Osteoblast (primary cell): ENCODE measurements at regions not wholly inside any gene's neighbourhood (a gene's known extent, or its start where the extent isn't known, plus 50 kb on each side); places are given as distances from the start of the nearest gene placed in this dataset.

Source experiments
- DNase-seq: peaks from one replicate; pipeline ENCODE4 v3.0.0; 2011; ENCODE audit warnings: low spot score, mixed read lengths; ENCODE audit not compliant: insufficient read length; ENCODE audit errors: missing footprints
- H2AFZ ChIP-seq: 2 replicates; pipeline ENCODE4 v1.6.0; 2011; ENCODE audit warnings: mild to moderate bottlenecking, low read length
- H3K27ac ChIP-seq: 2 replicates; pipeline ENCODE4 v1.5.1; 2011; ENCODE audit warnings: mild to moderate bottlenecking, low read depth, low read length, moderate library complexity
- H3K27me3 ChIP-seq: 2 replicates; pipeline ENCODE4 v1.6.0; 2012; ENCODE audit warnings: mild to moderate bottlenecking, control low read depth, inconsistent platforms, low read length, moderate library complexity; ENCODE audit not compliant: insufficient read depth
- H3K36me3 ChIP-seq: 2 replicates; pipeline ENCODE4 v1.5.1; 2011; ENCODE audit warnings: mild to moderate bottlenecking, low read length, control low read depth, moderate library complexity; ENCODE audit not compliant: insufficient read depth
- H3K4me1 ChIP-seq: 2 replicates; pipeline ENCODE4 v1.5.1; 2011; ENCODE audit warnings: mild to moderate bottlenecking, low read length, control low read depth, moderate library complexity; ENCODE audit not compliant: insufficient read depth
- H3K4me2 ChIP-seq: 2 replicates; pipeline ENCODE4 v1.6.0; 2011; ENCODE audit warnings: mild to moderate bottlenecking, low read length; ENCODE audit not compliant: insufficient read depth
- H3K4me3 ChIP-seq: fragments of 200-600 bp; sonication (generic); 3 replicates; pipeline ENCODE4 v1.5.1; 2012; ENCODE audit warnings: mild to moderate bottlenecking, low read length, inconsistent platforms; ENCODE audit not compliant: insufficient read depth
- H3K79me2 ChIP-seq: 2 replicates; pipeline ENCODE4 v1.6.0; 2012; ENCODE audit warnings: mild to moderate bottlenecking, low read length, control low read depth, inconsistent platforms; ENCODE audit not compliant: insufficient read depth
- H3K9me3 ChIP-seq: 2 replicates; pipeline ENCODE4 v1.5.1; 2011; ENCODE audit warnings: low read depth, low read length, control low read depth
- H4K20me1 ChIP-seq: 2 replicates; pipeline ENCODE4 v1.6.0; 2012; ENCODE audit warnings: mild to moderate bottlenecking, low read length, control low read depth; ENCODE audit not compliant: insufficient read depth
- TF ChIP-seq, protein P1 (sequence below): IDR thresholded peaks from 2 replicates; pipeline ENCODE4 v1.5.1; 2011; ENCODE audit warnings: mild to moderate bottlenecking, low read depth, low read length, moderate library complexity; ENCODE audit errors: extremely low read depth

DNA sequence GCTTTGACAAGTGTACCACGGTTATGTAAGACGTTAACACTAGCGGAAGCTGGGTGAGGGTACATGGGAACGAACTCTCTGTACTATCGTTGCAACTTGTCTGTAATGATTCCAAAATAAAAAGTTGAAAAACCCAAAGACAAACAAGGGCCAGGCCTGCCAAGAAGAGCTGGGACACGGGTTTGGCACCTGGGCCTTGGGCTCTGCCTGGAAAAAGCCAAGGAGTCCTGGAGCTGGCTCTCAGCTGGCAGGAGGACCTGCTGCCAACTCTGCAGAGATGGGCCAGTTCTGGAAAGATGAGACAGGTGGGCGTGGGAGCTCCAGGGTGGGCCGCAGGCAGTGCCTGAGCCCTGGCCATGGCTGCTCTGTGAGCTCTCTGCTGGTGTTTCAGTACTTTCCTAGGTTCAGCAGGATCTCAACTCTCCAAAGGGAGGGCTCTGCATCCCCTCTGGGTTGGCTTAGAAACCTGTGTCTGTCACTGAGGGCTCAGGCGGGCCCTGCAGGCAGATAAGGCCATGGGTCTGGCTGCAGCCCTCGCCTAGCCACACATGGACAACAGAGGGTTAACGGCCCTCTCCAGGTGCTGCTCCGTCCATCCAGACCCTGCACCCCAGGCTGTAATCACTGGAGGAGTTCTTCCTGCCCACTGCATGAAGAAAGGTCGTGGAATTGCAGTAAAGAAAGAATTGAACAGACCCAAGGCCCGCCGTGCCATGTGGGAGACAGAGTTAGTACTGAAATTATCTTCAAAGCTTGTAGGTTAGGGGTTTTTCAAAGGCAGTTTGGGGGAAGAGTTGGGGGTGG is 89.9 kb downstream of the RHOB start:
- Histone ChIP-seq H2AFZ (no peak overlapping the region), H3K4me1 (no peaks in the 10 kb centered on the region), H3K27me3 (no peaks in the 10 kb centered on the region), H3K4me2 (no peak overlapping the region), H3K79me2 (no peaks in the 10 kb centered on the region), H3K27ac (no peak overlapping the region), H4K20me1 (no peaks in the 10 kb centered on the region), H3K36me3 (no peaks in the 10 kb centered on the region), H3K4me3 (no peak overlapping the region), H3K9me3 (no peaks in the 10 kb centered on the region)
- no peak for DNase-seq
- TF ChIP-seq, protein P1, sequence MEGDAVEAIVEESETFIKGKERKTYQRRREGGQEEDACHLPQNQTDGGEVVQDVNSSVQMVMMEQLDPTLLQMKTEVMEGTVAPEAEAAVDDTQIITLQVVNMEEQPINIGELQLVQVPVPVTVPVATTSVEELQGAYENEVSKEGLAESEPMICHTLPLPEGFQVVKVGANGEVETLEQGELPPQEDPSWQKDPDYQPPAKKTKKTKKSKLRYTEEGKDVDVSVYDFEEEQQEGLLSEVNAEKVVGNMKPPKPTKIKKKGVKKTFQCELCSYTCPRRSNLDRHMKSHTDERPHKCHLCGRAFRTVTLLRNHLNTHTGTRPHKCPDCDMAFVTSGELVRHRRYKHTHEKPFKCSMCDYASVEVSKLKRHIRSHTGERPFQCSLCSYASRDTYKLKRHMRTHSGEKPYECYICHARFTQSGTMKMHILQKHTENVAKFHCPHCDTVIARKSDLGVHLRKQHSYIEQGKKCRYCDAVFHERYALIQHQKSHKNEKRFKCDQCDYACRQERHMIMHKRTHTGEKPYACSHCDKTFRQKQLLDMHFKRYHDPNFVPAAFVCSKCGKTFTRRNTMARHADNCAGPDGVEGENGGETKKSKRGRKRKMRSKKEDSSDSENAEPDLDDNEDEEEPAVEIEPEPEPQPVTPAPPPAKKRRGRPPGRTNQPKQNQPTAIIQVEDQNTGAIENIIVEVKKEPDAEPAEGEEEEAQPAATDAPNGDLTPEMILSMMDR = no peak

DNA sequence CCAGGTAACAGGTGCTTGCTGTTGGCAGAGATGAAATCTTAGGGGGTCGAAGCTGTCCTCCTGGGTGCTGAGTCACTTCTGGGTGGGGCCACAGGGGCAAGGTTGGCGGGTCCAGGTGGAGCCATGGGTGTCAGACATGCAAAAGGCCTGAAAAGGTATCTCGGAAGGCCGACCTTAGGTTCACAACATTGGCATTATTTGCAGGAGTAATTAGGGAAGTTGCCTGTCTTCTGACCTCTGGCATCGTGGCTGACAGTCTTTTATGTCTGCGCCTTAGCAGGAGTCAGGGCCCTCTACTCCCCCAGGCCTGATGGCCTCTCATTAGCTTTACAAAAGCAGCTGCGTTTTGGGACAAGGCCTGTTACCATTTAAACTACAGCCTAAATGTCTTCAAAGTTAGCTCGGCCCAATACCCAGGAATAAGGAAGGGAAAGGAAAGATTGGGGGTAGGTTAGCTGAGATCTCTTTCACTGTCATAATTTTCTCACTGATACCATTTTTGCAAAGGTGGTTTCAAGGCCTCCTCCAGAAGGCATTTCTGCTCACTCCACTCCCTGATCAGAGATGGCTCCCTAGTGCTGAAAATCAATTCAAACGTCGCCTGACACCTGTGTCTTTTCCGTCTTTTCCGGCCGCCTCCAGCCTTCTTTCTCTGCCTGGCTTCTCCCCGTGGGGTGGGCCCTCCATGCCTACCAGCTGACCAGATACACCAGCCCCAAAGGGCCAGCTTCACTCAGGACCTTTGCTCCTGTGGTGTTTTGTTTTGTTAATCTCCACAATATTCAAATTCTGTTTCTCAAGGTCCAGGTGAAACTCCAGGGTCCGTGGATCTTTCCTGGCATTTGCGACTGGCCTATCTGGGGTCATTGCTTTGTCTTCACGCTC is 90.8 kb downstream of the RHOB start:
- Histone ChIP-seq H3K4me3 (no peak overlapping the region), H3K9me3 (no peaks in the 10 kb centered on the region), H3K79me2 (no peaks in the 10 kb centered on the region), H2AFZ (no peak overlapping the region), H3K36me3 (no peaks in the 10 kb centered on the region), H3K27me3 (no peaks in the 10 kb centered on the region), H3K27ac (no peak overlapping the region), H4K20me1 (no peaks in the 10 kb centered on the region), H3K4me2 (no peak overlapping the region), H3K4me1 (no peaks in the 10 kb centered on the region)
- TF ChIP-seq, protein P1 = no peak
- no peak for DNase-seq

- Histone ChIP-seq H2AFZ (no peak overlapping the region), H3K27ac (no peak overlapping the region), H3K36me3 (no peaks in the 10 kb centered on the region), H3K27me3 (no peaks in the 10 kb centered on the region), H4K20me1 (no peaks in the 10 kb centered on the region), H3K4me1 (no peaks in the 10 kb centered on the region), H3K4me3 (no peak overlapping the region), H3K9me3 (no peaks in the 10 kb centered on the region), H3K79me2 (no peaks in the 10 kb centered on the region), H3K4me2 (no peak overlapping the region)
- DNase-seq = no peak
- TF ChIP-seq, protein P1 = no peak
These were observed 91.6 kb downstream of the RHOB start for GRCh38 chr2:20538308-20539132.
